ENCODE measurements at regions not wholly inside any gene's neighbourhood (a gene's known extent, or its start where the extent isn't known, plus 50 kb on each side); places are given as distances from the start of the nearest gene placed in this dataset.

DNA sequence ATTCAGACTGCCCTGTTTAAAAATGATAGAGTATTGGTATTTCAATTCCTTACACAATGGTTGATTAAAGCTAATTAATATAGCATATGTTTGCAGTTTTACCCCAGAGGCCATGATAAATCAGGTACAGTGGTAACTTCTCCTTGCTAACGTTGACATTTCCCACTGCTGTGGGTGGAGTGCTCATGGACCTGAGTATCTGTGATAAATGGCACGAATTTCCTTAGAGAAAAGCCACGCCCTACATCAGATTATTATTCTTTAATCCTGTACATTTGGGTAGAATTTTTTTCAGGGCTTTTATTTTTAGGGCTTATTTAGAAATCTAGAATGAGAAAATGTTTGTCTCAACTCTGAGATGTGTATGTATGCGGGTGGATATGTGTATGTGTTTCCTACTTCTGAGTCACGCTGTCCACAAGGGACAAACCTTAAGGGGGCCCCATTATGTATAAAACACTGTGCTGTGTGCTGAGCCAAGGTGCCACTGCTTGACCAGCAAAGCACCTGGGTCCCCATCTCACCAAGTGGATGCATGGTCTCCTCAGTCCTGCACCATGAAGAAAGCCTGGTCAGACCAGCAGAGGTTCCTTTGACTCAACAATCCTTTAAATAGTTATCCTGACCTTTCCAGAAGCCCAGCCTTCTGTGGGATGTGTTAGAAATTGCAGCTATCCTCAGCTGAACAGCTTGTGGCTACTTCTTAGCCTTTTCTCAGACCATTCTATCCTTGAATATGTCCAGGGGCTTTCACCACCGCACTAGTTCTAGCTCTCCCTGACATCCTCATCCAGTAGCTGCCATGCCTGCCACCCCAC, 57.9 kb upstream of the STK38L start:
- TF ChIP-seq, protein P1, sequence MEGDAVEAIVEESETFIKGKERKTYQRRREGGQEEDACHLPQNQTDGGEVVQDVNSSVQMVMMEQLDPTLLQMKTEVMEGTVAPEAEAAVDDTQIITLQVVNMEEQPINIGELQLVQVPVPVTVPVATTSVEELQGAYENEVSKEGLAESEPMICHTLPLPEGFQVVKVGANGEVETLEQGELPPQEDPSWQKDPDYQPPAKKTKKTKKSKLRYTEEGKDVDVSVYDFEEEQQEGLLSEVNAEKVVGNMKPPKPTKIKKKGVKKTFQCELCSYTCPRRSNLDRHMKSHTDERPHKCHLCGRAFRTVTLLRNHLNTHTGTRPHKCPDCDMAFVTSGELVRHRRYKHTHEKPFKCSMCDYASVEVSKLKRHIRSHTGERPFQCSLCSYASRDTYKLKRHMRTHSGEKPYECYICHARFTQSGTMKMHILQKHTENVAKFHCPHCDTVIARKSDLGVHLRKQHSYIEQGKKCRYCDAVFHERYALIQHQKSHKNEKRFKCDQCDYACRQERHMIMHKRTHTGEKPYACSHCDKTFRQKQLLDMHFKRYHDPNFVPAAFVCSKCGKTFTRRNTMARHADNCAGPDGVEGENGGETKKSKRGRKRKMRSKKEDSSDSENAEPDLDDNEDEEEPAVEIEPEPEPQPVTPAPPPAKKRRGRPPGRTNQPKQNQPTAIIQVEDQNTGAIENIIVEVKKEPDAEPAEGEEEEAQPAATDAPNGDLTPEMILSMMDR (IDR thresholded peaks at IDR 0.05), result no peak
- no peak for TF ChIP-seq POLR2A (IDR thresholded peaks at IDR 0.05)

Data from uterus (tissue), 2 donors.